ENCODE measurements at regions not wholly inside any gene's neighbourhood (a gene's known extent, or its start where the extent isn't known, plus 50 kb on each side); places are given as distances from the start of the nearest gene placed in this dataset.
A peak's percentile ranks its signal among the peaks of the same experiment; 100 is the strongest.

DNA sequence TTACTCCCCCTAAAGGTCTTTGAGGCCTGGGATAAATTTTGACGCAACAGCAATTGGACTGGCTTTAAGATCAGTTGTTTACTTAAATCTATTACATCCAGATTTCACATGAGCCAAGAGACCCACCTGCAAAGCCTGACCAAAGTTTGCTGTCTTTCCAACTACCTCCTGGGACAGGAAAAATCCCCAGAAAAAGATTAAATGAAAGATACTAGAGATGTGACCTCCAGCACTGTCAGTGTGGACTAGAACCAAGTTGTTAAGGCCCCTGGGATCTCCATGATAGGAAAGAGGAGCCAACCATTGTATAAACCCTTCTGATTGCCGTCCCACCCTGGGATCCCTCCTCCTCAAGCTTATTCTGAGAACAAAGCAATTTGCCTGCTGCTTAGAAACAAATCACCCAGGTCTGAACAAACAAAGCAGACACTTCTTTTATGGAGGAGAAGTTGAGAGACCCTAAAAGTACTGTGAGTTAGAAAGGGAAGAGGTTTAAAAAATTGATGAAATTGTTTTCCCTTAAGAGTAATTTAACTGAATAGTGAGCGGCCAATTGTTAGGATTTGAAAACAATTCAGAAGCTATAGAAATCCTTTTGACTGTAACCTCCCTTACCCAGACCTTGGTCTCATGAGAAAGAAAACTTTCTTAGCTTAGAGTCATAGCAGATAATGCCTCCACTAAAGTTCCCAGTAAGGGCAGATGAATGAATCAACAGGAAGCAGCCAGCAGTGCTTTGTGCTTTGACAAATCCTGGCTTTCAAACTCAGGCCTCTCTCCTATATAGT, 255.2 kb downstream of the TMEM167A start:
- TF ChIP-seq CTCF (IDR thresholded peaks at IDR 0.05; ENCODE audit: low read depth, low read length), result no peak
- DNase-seq (ENCODE audit: extremely low read depth, low read depth), result no peak

- no peak for DNase-seq (ENCODE audit: extremely low read depth, low read depth)
- no peak for TF ChIP-seq CTCF (IDR thresholded peaks at IDR 0.05; ENCODE audit: low read depth, low read length)
These were observed 256.0 kb downstream of the TMEM167A start for GRCh38 chr5:82820961-82821845.

DNA sequence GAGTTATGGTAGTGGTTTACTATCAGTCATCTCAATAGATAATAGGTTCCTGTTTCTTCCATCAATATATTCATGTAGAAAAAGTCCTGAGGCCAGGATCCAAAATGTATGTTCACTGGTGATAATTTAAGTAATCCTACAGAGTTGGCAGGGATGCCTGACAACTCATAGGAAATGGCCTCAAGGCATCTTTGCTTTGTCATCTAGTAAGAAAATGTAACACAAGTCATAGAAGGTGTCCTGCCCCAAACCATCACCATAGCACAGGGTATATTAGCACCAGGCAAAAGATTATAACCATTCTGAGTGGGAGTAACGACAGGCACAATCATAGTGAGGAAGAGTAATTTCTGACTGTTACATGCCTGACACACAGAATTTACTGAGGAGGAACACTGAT, 257.0 kb downstream of the TMEM167A start:
- no peak for DNase-seq (ENCODE audit: extremely low read depth, low read depth)
- no peak for TF ChIP-seq CTCF (IDR thresholded peaks at IDR 0.05; ENCODE audit: low read depth, low read length)

DNA sequence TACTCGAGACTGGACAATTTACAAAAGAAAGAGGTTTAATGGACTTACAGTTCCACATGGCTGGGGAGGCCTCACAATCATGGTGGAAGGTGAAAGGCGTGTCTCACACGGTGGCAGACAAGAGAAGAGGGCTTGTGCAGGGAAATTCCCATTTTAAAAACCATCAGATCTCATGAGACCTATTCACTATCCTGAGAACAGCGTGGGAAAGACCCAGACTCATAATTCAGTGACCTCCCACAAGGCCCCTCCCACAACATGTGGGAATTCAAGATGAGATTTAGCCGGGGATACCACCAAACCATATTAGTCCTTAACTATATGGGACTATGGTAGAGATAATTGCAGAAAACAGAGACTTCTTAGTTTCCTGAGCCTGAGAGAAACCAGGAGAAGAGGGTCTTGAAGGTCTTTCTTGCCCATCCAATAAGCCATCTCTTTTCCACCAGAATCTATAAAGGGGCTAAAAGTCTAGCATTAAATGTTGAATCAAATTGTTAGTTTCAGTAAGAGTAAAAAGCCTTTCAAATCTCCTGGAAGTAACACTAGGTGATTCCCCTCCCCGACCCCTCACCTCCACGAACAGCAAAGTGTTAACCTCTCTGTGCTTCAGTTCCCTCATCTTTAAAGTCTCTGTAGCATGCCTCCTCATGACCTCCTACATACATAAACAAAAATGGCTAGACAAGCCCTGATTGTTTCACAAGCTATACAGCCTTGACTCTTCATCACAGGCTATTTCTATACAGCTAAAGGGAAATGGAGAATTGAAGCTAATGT, 259.1 kb downstream of the TMEM167A start:
- TF ChIP-seq CTCF (IDR thresholded peaks at IDR 0.05; ENCODE audit: low read depth, low read length), result no peak
- no peak for DNase-seq (ENCODE audit: extremely low read depth, low read depth)

DNA sequence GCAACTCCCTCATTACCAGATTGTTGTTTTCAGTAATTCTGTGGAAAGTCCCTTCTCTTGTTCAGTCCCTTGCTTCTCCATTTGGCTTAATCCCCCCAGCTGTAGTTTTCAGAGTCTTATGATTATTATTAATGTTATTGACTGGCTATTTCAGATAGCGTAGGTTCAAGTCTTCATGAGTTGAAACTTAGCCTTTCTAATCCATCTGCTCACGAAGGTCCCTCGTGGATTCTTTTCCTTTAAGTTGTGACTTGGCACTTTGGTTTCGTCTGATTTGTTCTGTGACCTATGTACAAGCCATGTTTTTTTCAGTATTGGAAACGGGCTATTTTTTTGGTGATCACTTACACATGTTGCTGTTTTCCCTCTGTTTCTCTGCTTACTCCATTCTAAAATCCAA, 260.3 kb downstream of the TMEM167A start:
- TF ChIP-seq CTCF (IDR thresholded peaks at IDR 0.05; ENCODE audit: low read depth, low read length), result no peak
- DNase-seq (ENCODE audit: extremely low read depth, low read depth), result no peak

DNA sequence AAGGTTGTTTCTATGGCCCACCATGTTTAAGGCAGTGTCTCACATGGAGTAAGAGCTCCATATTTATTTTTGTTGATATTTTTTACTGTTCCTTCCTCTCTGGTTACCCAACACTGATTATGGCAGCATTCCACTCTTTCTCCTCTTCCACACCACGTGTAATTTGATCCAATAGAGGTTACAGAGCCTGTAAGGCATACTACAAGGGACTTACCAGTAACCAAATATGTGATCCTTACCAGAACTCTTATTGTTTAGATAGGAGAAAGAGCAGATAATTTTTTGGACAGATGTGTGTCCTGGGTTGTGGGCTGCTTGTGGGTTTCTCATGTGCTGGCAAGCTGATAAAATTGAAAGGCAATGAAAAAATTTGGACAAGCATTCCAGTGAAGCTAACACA, 261.3 kb downstream of the TMEM167A start:
- TF ChIP-seq CTCF (IDR thresholded peaks at IDR 0.05; ENCODE audit: low read depth, low read length), result no peak
- peak; percentile 22 for DNase-seq (ENCODE audit: extremely low read depth, low read depth)

All from AG09319 (cell line).